ENCODE measurements at regions not wholly inside any gene's neighbourhood (a gene's known extent, or its start where the extent isn't known, plus 50 kb on each side); places are given as distances from the start of the nearest gene placed in this dataset.

GRCh38 chr2:192377173-192377572 lies 182.4 kb upstream of the TMEFF2 start:
- Mint-ChIP-seq H3K36me3 (no peaks in the 10 kb centered on the region), H3K9me3 (no peaks in the 10 kb centered on the region), H3K27me3 (ENCODE audit: low read depth) (no peaks in the 10 kb centered on the region), H3K27ac (no peak overlapping the region), H3K4me1 (peaks cover 12% of the 10 kb centered on the region), H3K4me3 (no peak overlapping the region)
- DNase-seq (ENCODE audit: low spot score), result no peak
- no peak for ATAC-seq
- POLR2A ChIA-PET, result no interaction called here
- CTCF ChIA-PET, result no interaction called here
- TF ChIP-seq EMX1 (CRISPR knock-in tag; IDR thresholded peaks at IDR 0.05) (no peak), ZMAT4 (CRISPR knock-in tag; IDR thresholded peaks at IDR 0.05) (no peak), JUN (CRISPR knock-in tag; IDR thresholded peaks at IDR 0.05) (no peak), ZNF138 (CRISPR knock-in tag; conservative IDR thresholded peaks at IDR 0.05) (no peak), E2F5 (CRISPR knock-in tag; IDR thresholded peaks at IDR 0.05) (no peak), CDX4 (CRISPR knock-in tag; IDR thresholded peaks at IDR 0.05; ENCODE audit: borderline replicate concordance) (no peak), STAT6 (CRISPR knock-in tag; conservative IDR thresholded peaks at IDR 0.05; ENCODE audit: low read depth) (no peak), AR (CRISPR knock-in tag; IDR thresholded peaks at IDR 0.05) (no peak), AFF4 (CRISPR knock-in tag; IDR thresholded peaks at IDR 0.05; ENCODE audit: borderline replicate concordance) (no peak), ZSCAN18 (CRISPR knock-in tag; IDR thresholded peaks at IDR 0.05) (no peak), ZNF281 (CRISPR knock-in tag; IDR thresholded peaks at IDR 0.05) (no peak), ATF6 (CRISPR knock-in tag; IDR thresholded peaks at IDR 0.05) (no peak), CTCF (IDR thresholded peaks at IDR 0.05) (no peak), NFATC4 (CRISPR knock-in tag; IDR thresholded peaks at IDR 0.05) (no peak), TEAD4 (CRISPR knock-in tag; IDR thresholded peaks at IDR 0.05) (no peak), NFE2L1 (CRISPR knock-in tag; IDR thresholded peaks at IDR 0.05) (no peak)

All from WTC11 (cell line).